BE2C (cell line): ENCODE measurements at regions not wholly inside any gene's neighbourhood (a gene's known extent, or its start where the extent isn't known, plus 50 kb on each side); places are given as distances from the start of the nearest gene placed in this dataset.

Source experiments
- DNase-seq: peaks from one replicate; pipeline ENCODE4 v3.0.0-alpha.2; 2020
- H3K27me3 ChIP-seq: fragments of 250-450 bp; sonication (Bioruptor Pico); 2 replicates; pipeline ENCODE4 v1.5.1; 2020; ENCODE audit warnings: mild to moderate bottlenecking
- H3K36me3 ChIP-seq: fragments of 250-450 bp; sonication (Bioruptor Pico); 2 replicates; pipeline ENCODE4 v1.5.1; 2020; ENCODE audit warnings: mild to moderate bottlenecking
- H3K4me1 ChIP-seq: fragments of 250-450 bp; sonication (Bioruptor Pico); 2 replicates; pipeline ENCODE4 v1.5.1; 2020
- H3K4me3 ChIP-seq: 2 replicates; pipeline ENCODE4 v1.5.1; 2011; ENCODE audit warnings: low read depth, low read length
- H3K9me3 ChIP-seq: fragments of 250-450 bp; sonication (Bioruptor Pico); 2 replicates; pipeline ENCODE4 v1.5.1; 2020
- CTCF ChIP-seq: IDR thresholded peaks from 2 replicates; pipeline ENCODE4 v1.5.1; 2012; ENCODE audit warnings: mild to moderate bottlenecking, low read depth, low read length

GRCh38 chr20:52841003-52841402, 131.2 kb upstream of the TSHZ2 start:
- no peaks in the 10 kb centered on the region for H3K27me3 ChIP-seq
- DNase-seq = no peak
- no peak for TF ChIP-seq CTCF
- no peak overlapping the region for H3K4me3 ChIP-seq
- H3K4me1 ChIP-seq = no peaks in the 10 kb centered on the region
- no peaks in the 10 kb centered on the region for H3K36me3 ChIP-seq
- no peaks in the 10 kb centered on the region for H3K9me3 ChIP-seq

- no peaks in the 10 kb centered on the region for H3K36me3 ChIP-seq
- H3K27me3 ChIP-seq = no peaks in the 10 kb centered on the region
- DNase-seq = no peak
- no peaks in the 10 kb centered on the region for H3K4me1 ChIP-seq
- no peak overlapping the region for H3K4me3 ChIP-seq
- no peaks in the 10 kb centered on the region for H3K9me3 ChIP-seq
- TF ChIP-seq CTCF = no peak
Measured at GRCh38 chr20:52840041-52840440, 132.1 kb upstream of the TSHZ2 start.

DNA sequence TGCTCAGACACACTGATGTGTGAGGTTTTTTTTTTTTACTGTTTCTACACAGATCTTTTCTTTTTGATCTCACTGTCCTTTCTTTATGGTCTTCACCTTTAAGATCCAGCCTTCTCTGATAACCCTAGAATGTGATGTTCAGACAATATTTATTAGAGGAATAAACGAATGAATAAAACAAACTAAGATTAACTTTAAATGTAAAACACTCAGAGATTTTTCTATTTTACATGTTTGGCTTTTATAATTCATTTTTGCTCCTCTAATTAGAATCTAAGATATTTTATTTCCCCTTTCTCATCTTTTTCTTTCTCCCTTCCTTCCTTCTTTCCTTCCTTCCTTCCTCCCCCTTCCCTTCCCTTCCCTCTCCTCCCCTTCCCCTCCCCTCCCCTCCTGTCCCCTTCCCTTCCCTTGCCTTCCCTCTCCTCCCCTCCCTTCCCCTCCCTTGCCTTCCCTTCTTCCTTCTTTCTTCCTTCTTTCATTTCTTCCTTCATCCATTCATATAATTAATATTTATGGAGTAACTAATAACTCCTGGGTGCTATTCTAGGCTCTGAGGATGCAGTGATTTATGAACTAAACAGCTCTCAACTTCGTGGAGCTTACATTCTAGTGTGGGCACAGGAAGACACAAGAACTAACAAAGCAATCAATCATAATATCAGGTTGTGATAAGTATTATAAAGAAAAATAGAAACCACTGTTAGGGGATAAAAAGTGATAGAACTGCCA, 133.5 kb upstream of the TSHZ2 start:
- H3K36me3 ChIP-seq = no peaks in the 10 kb centered on the region
- no peak overlapping the region for H3K4me3 ChIP-seq
- no peak for TF ChIP-seq CTCF
- no peaks in the 10 kb centered on the region for H3K4me1 ChIP-seq
- H3K9me3 ChIP-seq = no peaks in the 10 kb centered on the region
- DNase-seq = no peak
- no peaks in the 10 kb centered on the region for H3K27me3 ChIP-seq

- Histone ChIP-seq H3K36me3 (no peaks in the 10 kb centered on the region), H3K9me3 (no peaks in the 10 kb centered on the region), H3K4me3 (no peak overlapping the region), H3K27me3 (no peaks in the 10 kb centered on the region), H3K4me1 (no peaks in the 10 kb centered on the region)
- TF ChIP-seq CTCF = no peak
- DNase-seq = no peak
Measured at GRCh38 chr20:52837378-52837777, 134.8 kb upstream of the TSHZ2 start.

DNA sequence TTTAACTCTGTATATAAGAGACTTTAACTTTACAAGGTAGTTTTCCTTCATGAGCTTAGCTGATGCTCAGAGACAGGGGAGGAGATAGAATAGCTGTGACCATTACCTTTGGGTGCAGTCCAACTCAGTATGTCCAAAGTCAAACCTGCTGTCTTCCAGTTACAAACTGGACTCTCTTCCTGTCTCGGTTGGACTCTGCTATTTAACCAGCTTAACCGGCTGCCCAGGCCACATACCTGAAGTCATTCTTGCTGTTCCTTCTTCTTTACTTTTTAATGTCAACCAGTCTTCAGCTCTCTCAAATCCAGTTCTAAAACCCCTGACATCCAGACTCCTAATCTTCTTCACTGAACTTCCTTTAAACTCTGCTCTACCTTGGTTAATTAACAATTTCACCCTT, 138.3 kb upstream of the TSHZ2 start:
- H3K9me3 ChIP-seq = no peaks in the 10 kb centered on the region
- no peak for DNase-seq
- no peak overlapping the region for H3K4me3 ChIP-seq
- no peak for TF ChIP-seq CTCF
- H3K27me3 ChIP-seq = no peaks in the 10 kb centered on the region
- no peaks in the 10 kb centered on the region for H3K4me1 ChIP-seq
- no peaks in the 10 kb centered on the region for H3K36me3 ChIP-seq

GRCh38 chr20:52832151-52832774, 139.9 kb upstream of the TSHZ2 start:
- no peaks in the 10 kb centered on the region for H3K4me1 ChIP-seq
- H3K4me3 ChIP-seq = no peak overlapping the region
- no peaks in the 10 kb centered on the region for H3K36me3 ChIP-seq
- no peak for DNase-seq
- no peaks in the 10 kb centered on the region for H3K9me3 ChIP-seq
- H3K27me3 ChIP-seq = no peaks in the 10 kb centered on the region
- TF ChIP-seq CTCF = no peak
